Glutamatergic neuron (in vitro differentiated cells): ENCODE measurements at regions not wholly inside any gene's neighbourhood (a gene's known extent, or its start where the extent isn't known, plus 50 kb on each side); places are given as distances from the start of the nearest gene placed in this dataset.

Experiments
- DNase-seq: peaks from one replicate; pipeline ENCODE4 v3.0.0; 2022
- H3K27ac Mint-ChIP-seq: one replicate; pipeline ENCODE4 v1.8.0; 2020; ENCODE audit warnings: mild to moderate bottlenecking, mixed read lengths, inconsistent platforms; ENCODE audit not compliant: unreplicated experiment
- H3K27me3 Mint-ChIP-seq: one replicate; pipeline ENCODE4 v1.8.0; 2020; ENCODE audit warnings: mild to moderate bottlenecking, moderate library complexity, mixed read lengths, inconsistent platforms; ENCODE audit not compliant: unreplicated experiment
- H3K36me3 Mint-ChIP-seq: one replicate; pipeline ENCODE4 v1.8.0; 2020; ENCODE audit warnings: mild to moderate bottlenecking, mixed read lengths, inconsistent platforms; ENCODE audit not compliant: unreplicated experiment
- H3K4me1 Mint-ChIP-seq: one replicate; pipeline ENCODE4 v1.8.0; 2020; ENCODE audit warnings: mild to moderate bottlenecking, low read depth, mixed read lengths, inconsistent platforms; ENCODE audit not compliant: unreplicated experiment
- H3K4me3 Mint-ChIP-seq: one replicate; pipeline ENCODE4 v1.8.0; 2020; ENCODE audit warnings: mild to moderate bottlenecking, mixed read lengths, inconsistent platforms; ENCODE audit not compliant: unreplicated experiment
- H3K9me3 Mint-ChIP-seq: one replicate; pipeline ENCODE4 v1.8.0; 2020; ENCODE audit warnings: mild to moderate bottlenecking, moderate library complexity, mixed read lengths, inconsistent platforms; ENCODE audit not compliant: unreplicated experiment
- TF ChIP-seq, protein P1 (sequence below): fragments of 200-600 bp; sonication (generic); IDR thresholded peaks from one replicate; pipeline ENCODE4 v1.5.0; 2021; ENCODE audit not compliant: partially characterized antibody, unreplicated experiment

DNA sequence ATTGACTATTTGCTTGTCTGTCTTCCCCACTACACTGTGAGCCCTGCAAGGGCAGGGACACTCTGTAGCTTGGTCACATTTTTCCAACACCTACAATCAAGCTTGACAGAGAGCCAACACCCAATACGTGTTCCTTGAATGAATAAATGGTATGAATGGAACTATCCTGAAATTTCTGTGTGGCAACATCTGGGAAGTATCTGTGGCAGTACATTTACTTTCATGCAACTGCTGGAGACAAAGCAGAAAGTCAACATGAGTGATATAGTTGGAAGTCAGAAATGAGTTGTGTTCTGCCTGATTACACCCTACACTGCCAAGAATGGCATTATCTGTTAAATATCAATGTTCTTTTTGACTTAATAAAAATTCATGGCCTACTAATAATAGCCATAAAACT lies 343.5 kb upstream of the F9 start:
- no peak overlapping the region for H3K27ac Mint-ChIP-seq
- DNase-seq, result no peak
- no peaks in the 10 kb centered on the region for H3K9me3 Mint-ChIP-seq
- no peak overlapping the region for H3K4me3 Mint-ChIP-seq
- TF ChIP-seq, protein P1, sequence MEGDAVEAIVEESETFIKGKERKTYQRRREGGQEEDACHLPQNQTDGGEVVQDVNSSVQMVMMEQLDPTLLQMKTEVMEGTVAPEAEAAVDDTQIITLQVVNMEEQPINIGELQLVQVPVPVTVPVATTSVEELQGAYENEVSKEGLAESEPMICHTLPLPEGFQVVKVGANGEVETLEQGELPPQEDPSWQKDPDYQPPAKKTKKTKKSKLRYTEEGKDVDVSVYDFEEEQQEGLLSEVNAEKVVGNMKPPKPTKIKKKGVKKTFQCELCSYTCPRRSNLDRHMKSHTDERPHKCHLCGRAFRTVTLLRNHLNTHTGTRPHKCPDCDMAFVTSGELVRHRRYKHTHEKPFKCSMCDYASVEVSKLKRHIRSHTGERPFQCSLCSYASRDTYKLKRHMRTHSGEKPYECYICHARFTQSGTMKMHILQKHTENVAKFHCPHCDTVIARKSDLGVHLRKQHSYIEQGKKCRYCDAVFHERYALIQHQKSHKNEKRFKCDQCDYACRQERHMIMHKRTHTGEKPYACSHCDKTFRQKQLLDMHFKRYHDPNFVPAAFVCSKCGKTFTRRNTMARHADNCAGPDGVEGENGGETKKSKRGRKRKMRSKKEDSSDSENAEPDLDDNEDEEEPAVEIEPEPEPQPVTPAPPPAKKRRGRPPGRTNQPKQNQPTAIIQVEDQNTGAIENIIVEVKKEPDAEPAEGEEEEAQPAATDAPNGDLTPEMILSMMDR, result no peak
- H3K27me3 Mint-ChIP-seq, result no peaks in the 10 kb centered on the region
- H3K36me3 Mint-ChIP-seq, result no peaks in the 10 kb centered on the region
- H3K4me1 Mint-ChIP-seq, result no peaks in the 10 kb centered on the region

DNA sequence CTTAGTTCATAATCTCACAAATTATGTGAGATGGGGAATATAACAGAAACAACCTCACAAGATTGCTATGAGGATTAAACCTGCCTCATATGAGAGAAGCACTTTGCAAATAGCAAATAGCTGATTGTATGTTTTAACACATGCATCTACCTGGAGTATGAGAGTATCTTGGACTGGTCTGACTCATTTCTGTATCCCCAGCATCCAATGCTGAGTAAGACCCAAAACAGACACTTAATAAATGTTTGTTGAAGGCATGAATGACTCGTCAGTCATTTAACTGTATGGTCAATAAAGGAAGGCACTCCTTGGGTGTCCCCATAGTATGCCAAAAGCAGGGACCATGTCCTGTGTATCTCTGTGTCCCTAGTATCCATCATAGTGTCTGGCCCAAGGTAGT lies 350.9 kb upstream of the F9 start:
- H3K4me1 Mint-ChIP-seq, result no peaks in the 10 kb centered on the region
- no peak overlapping the region for H3K4me3 Mint-ChIP-seq
- H3K9me3 Mint-ChIP-seq, result peaks cover 2% of the 10 kb centered on the region
- H3K27me3 Mint-ChIP-seq, result no peaks in the 10 kb centered on the region
- H3K36me3 Mint-ChIP-seq, result peaks cover 7% of the 10 kb centered on the region
- TF ChIP-seq, protein P1, result no peak
- DNase-seq, result no peak
- no peak overlapping the region for H3K27ac Mint-ChIP-seq

DNA sequence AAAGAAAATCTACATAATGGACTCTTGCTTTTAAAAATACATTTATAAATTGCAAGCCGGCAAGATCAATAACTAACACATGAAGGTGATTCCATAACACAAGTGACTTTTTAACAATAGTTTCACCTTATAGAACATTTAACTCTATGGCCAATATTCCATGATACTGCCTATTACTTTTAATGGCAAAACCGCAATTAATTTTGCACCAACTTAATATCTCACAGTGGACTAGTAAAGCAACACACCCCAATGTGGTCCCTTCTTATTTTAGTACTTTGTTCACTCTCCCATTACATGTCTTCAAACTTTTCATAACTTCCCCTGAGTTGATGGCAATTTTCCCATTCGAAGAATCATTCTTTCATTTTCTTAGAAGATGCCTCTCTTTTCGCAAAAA lies 351.6 kb upstream of the F9 start:
- Mint-ChIP-seq H3K4me1 (no peaks in the 10 kb centered on the region), H3K4me3 (no peak overlapping the region), H3K27ac (no peak overlapping the region), H3K9me3 (peaks cover 2% of the 10 kb centered on the region), H3K36me3 (peaks cover 7% of the 10 kb centered on the region), H3K27me3 (no peaks in the 10 kb centered on the region)
- TF ChIP-seq, protein P1, result no peak
- DNase-seq, result no peak

DNA sequence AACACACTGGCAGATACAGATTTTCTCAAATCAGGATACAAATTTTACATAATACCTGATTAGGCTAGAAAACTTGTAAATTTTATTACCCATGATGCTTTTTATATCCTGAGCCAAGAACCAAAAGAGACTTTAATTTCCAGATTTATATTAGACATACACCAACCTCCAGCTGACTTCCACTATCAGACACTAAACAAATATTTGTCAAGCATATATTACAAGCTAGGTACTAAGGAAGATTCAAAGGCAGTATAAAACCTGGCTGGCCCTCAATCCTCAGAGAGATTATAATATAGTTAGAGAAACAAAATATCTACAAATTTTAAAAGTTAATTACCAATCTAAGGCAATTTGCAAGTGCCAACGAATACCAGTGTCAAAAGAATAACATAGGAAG lies 357.8 kb upstream of the F9 start:
- H3K27ac Mint-ChIP-seq, result no peak overlapping the region
- H3K9me3 Mint-ChIP-seq, result peaks cover 6% of the 10 kb centered on the region
- H3K27me3 Mint-ChIP-seq, result peaks cover 2% of the 10 kb centered on the region
- no peaks in the 10 kb centered on the region for H3K4me1 Mint-ChIP-seq
- TF ChIP-seq, protein P1, result no peak
- H3K36me3 Mint-ChIP-seq, result peaks cover 7% of the 10 kb centered on the region
- no peak for DNase-seq
- no peak overlapping the region for H3K4me3 Mint-ChIP-seq

DNA sequence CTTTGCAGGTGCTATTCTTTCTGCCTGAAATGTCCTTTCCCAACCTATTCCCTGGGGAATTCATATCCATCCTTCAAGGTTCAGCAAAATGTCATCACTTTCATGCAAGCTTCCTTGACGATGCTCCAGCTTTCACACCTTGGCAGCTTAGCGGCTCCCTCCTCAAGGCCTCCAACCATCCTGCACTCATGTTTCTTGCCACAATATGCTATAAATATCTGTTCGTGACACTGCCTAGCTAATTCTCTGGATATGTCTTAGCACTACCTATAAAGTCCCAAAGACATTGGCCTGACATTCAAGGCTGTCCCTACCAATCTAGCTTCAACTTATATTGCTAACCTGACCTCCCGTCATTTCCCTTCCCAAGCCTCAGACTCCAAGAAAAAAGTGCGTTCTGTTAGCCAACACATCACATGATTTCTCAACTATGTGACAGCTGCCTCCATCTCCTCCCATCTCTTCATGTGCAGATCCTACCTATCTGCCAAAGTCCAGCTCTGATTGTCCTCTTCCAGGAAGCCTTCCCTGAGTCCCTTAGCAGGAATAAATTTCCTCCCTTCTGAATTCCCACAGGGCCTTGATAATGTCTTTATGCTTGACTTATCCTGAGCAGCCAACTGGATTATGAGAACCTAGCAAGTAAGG lies 359.9 kb upstream of the F9 start:
- Mint-ChIP-seq H3K36me3 (no peaks in the 10 kb centered on the region), H3K27me3 (peaks cover 2% of the 10 kb centered on the region), H3K9me3 (peaks cover 5% of the 10 kb centered on the region), H3K27ac (no peak overlapping the region), H3K4me1 (no peaks in the 10 kb centered on the region), H3K4me3 (no peak overlapping the region)
- TF ChIP-seq, protein P1, result no peak
- DNase-seq, result no peak
